RWPE2 (cell line): ENCODE measurements at regions not wholly inside any gene's neighbourhood (a gene's known extent, or its start where the extent isn't known, plus 50 kb on each side); places are given as distances from the start of the nearest gene placed in this dataset.

Source experiments
- ATAC-seq: fragments of 200-7000 bp; cut with Tn5 transposase; 3 replicates; pipeline ENCODE4 v1.9.1; 2021; ENCODE audit warnings: low read depth
- DNase-seq: peaks from one replicate; pipeline ENCODE4 v3.0.0-alpha.2; 2020; ENCODE audit warnings: low spot score
- H3K27ac ChIP-seq: fragments of 450-650 bp; 2 replicates; pipeline ENCODE4 v1.5.1; 2017; ENCODE audit warnings: mild to moderate bottlenecking; ENCODE audit not compliant: poor library complexity, severe bottlenecking
- H3K27me3 ChIP-seq: fragments of 250-450 bp; sonication (Bioruptor Pico); 2 replicates; pipeline ENCODE4 v1.5.1; 2021; ENCODE audit warnings: mild to moderate bottlenecking, moderate library complexity; ENCODE audit not compliant: insufficient read depth, poor library complexity, severe bottlenecking
- H3K36me3 ChIP-seq: fragments of 250-450 bp; sonication (Bioruptor Pico); 2 replicates; pipeline ENCODE4 v1.5.1; 2020; ENCODE audit warnings: low read depth, mild to moderate bottlenecking, moderate library complexity
- H3K4me1 ChIP-seq: fragments of 250-450 bp; sonication (Bioruptor Pico); 2 replicates; pipeline ENCODE4 v1.5.1; 2021; ENCODE audit warnings: mild to moderate bottlenecking, moderate library complexity; ENCODE audit not compliant: insufficient read depth, poor library complexity, severe bottlenecking
- H3K4me3 ChIP-seq: fragments of 250-450 bp; sonication (Bioruptor Pico); 2 replicates; pipeline ENCODE4 v1.5.1; 2021; ENCODE audit warnings: mild to moderate bottlenecking, moderate library complexity; ENCODE audit not compliant: severe bottlenecking
- H3K9me3 ChIP-seq: fragments of 250-450 bp; sonication (Bioruptor Pico); 2 replicates; pipeline ENCODE4 v1.5.1; 2021; ENCODE audit warnings: mild to moderate bottlenecking, moderate library complexity; ENCODE audit not compliant: severe bottlenecking
- TF ChIP-seq, protein P1 (sequence below): fragments of 450-650 bp; IDR thresholded peaks from one replicate; pipeline ENCODE4 v1.5.1; 2017; ENCODE audit warnings: mild to moderate bottlenecking, moderate library complexity; ENCODE audit not compliant: poor library complexity, severe bottlenecking

DNA sequence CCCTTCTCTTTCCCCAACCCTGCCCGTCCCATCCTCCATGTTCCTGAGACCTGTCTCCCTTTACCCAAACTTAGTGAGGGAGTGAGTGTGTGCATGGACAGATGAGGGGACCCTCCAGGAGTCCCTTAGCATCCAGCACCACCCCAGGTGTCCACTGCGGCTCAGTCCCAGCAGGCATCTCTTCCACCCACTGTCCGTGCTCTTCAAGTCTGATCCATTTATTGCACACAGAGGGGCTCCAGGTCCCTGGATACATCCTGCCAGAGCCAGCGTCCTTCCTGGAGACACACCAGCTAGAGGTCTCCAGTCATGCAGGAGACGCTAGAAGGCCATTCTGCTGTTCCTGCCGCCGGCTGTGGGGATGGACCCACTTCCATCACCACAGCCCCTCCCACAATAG lies 239.2 kb downstream of the ADGRD1 start:
- DNase-seq (no peak), ATAC-seq (no peak)
- TF ChIP-seq, protein P1, sequence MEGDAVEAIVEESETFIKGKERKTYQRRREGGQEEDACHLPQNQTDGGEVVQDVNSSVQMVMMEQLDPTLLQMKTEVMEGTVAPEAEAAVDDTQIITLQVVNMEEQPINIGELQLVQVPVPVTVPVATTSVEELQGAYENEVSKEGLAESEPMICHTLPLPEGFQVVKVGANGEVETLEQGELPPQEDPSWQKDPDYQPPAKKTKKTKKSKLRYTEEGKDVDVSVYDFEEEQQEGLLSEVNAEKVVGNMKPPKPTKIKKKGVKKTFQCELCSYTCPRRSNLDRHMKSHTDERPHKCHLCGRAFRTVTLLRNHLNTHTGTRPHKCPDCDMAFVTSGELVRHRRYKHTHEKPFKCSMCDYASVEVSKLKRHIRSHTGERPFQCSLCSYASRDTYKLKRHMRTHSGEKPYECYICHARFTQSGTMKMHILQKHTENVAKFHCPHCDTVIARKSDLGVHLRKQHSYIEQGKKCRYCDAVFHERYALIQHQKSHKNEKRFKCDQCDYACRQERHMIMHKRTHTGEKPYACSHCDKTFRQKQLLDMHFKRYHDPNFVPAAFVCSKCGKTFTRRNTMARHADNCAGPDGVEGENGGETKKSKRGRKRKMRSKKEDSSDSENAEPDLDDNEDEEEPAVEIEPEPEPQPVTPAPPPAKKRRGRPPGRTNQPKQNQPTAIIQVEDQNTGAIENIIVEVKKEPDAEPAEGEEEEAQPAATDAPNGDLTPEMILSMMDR = no peak
- no peaks in the 10 kb centered on the region for H3K36me3 ChIP-seq
- no peak overlapping the region for H3K4me3 ChIP-seq
- H3K9me3 ChIP-seq = no peaks in the 10 kb centered on the region
- H3K4me1 ChIP-seq = no peaks in the 10 kb centered on the region
- peaks cover 4% of the 10 kb centered on the region for H3K27me3 ChIP-seq
- H3K27ac ChIP-seq = no peak overlapping the region

DNA sequence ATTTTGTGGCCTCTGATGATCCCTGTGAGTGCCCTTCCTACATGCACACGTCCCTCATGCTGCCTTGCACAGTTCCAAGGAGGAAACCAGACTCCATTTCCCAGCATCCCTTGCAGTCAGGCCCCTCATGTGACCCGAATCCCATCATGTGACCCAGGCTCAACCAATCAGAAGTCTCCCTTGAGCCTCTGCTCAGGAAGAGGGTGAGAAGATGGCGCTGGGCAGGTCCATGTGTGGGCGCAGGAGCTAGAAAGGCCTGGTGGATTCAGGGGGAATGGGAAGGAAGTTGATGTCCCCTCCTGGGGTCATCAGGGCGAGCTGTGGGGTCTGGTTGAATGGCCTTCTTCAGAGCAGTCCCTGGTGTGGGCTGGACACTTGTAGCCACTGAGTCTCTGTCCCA lies 240.5 kb downstream of the ADGRD1 start:
- DNase-seq (no peak), ATAC-seq (no peak)
- Histone ChIP-seq H3K27ac (no peak overlapping the region), H3K27me3 (peaks cover 4% of the 10 kb centered on the region), H3K4me1 (no peaks in the 10 kb centered on the region), H3K4me3 (no peak overlapping the region), H3K9me3 (no peaks in the 10 kb centered on the region), H3K36me3 (no peaks in the 10 kb centered on the region)
- TF ChIP-seq, protein P1 = no peak

DNA sequence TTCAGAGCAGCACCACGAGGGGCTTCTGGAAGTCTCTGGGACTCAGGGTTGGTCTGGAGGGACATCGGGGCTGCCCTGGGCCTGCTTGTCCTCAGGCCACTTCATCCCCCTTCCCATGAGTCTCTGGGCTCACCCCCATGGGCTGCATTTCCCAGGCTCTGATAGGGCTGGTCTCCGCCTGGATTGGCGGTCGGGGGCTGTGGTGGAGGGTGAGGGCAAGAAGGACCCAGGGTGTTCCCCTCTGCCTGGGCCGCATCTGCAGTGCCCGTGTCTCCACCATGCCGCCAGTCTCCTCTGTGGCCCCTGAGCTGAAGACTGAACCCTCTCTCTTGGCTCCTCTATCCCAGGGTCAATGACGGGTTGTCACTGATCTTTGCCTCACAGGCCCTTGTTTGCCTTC lies 242.1 kb downstream of the ADGRD1 start:
- H3K27ac ChIP-seq = no peak overlapping the region
- ATAC-seq = no peak
- H3K27me3 ChIP-seq = peaks cover 4% of the 10 kb centered on the region
- H3K4me1 ChIP-seq = no peaks in the 10 kb centered on the region
- no peaks in the 10 kb centered on the region for H3K9me3 ChIP-seq
- TF ChIP-seq, protein P1 = no peak
- DNase-seq = no peak
- H3K36me3 ChIP-seq = no peaks in the 10 kb centered on the region
- H3K4me3 ChIP-seq = no peak overlapping the region

DNA sequence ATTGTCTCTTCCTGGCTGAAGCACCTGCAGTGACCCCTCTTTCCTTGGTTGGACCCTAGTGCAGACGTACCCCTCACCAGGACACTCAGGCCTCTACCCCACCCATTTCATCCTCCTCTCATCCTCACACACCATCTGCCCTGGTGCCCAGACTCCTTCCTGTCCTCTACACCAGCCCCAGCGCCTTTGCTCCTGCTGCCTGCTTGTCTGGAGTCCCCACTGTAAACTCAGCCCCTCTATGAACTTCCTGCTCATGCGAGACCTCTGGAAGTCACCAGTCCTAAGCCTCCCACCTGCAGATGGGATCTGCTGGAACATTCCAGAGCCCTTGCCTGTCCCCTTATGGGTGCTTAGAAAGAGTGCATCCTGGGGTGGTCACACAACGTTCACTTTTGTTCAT lies 242.5 kb downstream of the ADGRD1 start:
- no peak overlapping the region for H3K4me3 ChIP-seq

DNA sequence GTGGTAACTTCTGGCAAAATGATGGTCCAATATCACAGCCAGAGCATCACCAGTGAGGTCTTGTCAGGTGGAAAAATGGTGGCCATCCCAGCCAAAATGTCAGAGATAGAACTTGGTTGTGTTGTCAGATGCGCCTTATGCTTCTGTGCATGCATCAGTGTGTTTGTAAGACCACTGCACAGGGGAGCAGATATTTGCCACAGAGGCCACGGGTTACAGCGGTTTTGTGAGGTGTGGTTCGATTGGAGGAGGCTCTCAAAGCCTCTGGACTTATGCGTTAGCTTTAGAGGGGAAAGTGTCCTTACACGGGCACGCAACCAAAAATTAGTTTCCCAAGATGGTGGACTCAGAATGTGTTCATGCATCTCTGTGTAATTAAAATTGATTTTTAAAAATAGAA lies 243.8 kb downstream of the ADGRD1 start:
- ATAC-seq = no peak
- DNase-seq = no peak
- H3K4me1 ChIP-seq = no peaks in the 10 kb centered on the region
- H3K27ac ChIP-seq = no peak overlapping the region
- no peaks in the 10 kb centered on the region for H3K9me3 ChIP-seq
- H3K27me3 ChIP-seq = no peaks in the 10 kb centered on the region
- H3K4me3 ChIP-seq = no peak overlapping the region
- TF ChIP-seq, protein P1 = no peak
- no peaks in the 10 kb centered on the region for H3K36me3 ChIP-seq

More for the DNA sequence above, 242.5 kb downstream of the ADGRD1 start:
- TF ChIP-seq, protein P1 = no peak
- no peaks in the 10 kb centered on the region for H3K27me3 ChIP-seq
- DNase-seq (no peak), ATAC-seq (no peak)
- H3K36me3 ChIP-seq = no peaks in the 10 kb centered on the region
- no peaks in the 10 kb centered on the region for H3K9me3 ChIP-seq
- H3K4me1 ChIP-seq = no peaks in the 10 kb centered on the region
- no peak overlapping the region for H3K27ac ChIP-seq
